MCF 10A (cell line): ENCODE measurements at regions not wholly inside any gene's neighbourhood (a gene's known extent, or its start where the extent isn't known, plus 50 kb on each side); places are given as distances from the start of the nearest gene placed in this dataset.
A peak's percentile ranks its signal among the peaks of the same experiment; 100 is the strongest.
"Not testable (repeated sequence)": the region's sequence is repeated elsewhere in the genome, so short reads cannot be mapped to it uniquely, and the experiment has no call there.

Experiments
- BruUV-seq: library from RNA; stranded (reverse); fragments of 400-500 nt; replicated peaks from 2 replicates; lab custom pipeline; 2021; lab: Mats Ljungman, UMichigan
- CTCF ChIA-PET: fragments of 300-600 bp; sonication (Branson Sonifier 250); formaldehyde crosslinking; extraction: SDS; loops from one replicate; lab custom pipeline; 2021; ENCODE audit warnings: antibody characterized with exemption, inconsistent platforms; lab: Yijun Ruan, JAX
- POLR2A ChIA-PET: fragments of 300-600, 350-650 bp; sonication (Branson Sonifier 250); formaldehyde crosslinking; extraction: SDS; loops from one replicate; lab custom pipeline; 2020; ENCODE audit warnings: antibody characterized with exemption, inconsistent platforms; lab: Yijun Ruan, JAX
- DNase-seq: peaks from one replicate; pipeline ENCODE4 v3.0.0-alpha.2; 2018; ENCODE audit not compliant: unreplicated experiment
- H3K27ac Mint-ChIP-seq: one replicate; pipeline ENCODE4 v1.8.0; 2022; ENCODE audit warnings: mild to moderate bottlenecking, low read depth, mixed read lengths; ENCODE audit not compliant: unreplicated experiment
- H3K27me3 Mint-ChIP-seq: one replicate; pipeline ENCODE4 v1.8.0; 2022; ENCODE audit warnings: mixed read lengths; ENCODE audit not compliant: insufficient read depth, unreplicated experiment
- H3K36me3 Mint-ChIP-seq: one replicate; pipeline ENCODE4 v1.8.0; 2022; ENCODE audit warnings: mild to moderate bottlenecking, moderate library complexity, mixed read lengths; ENCODE audit not compliant: insufficient read depth, unreplicated experiment
- H3K4me1 Mint-ChIP-seq: one replicate; pipeline ENCODE4 v1.8.0; 2022; ENCODE audit warnings: mixed read lengths; ENCODE audit not compliant: insufficient read depth, unreplicated experiment
- H3K4me3 Mint-ChIP-seq: one replicate; pipeline ENCODE4 v1.8.0; 2022; ENCODE audit warnings: mild to moderate bottlenecking, moderate library complexity, mixed read lengths; ENCODE audit not compliant: unreplicated experiment
- H3K9me3 Mint-ChIP-seq: one replicate; pipeline ENCODE4 v1.8.0; 2022; ENCODE audit warnings: mixed read lengths; ENCODE audit not compliant: unreplicated experiment
- CTCF ChIP-seq: fragments of 200-600 bp; IDR thresholded peaks from one replicate; pipeline ENCODE4 v1.8.0; 2022; ENCODE audit warnings: antibody characterized with exemption, mild to moderate bottlenecking; ENCODE audit not compliant: unreplicated experiment
- intact Hi-C: fragments of 100-400 bp; cut with micrococcal nuclease; formaldehyde crosslinking; loops from 2 replicates; pipeline ENCODE4 v1.14.1; 2022

- ChIA-PET CTCF (interaction anchor here (1.2 kb wide), 1 partner anchor 9 kb away, joined by 3 read pairs; no protein-coding TSS in a partner anchor), POLR2A (no interaction called here)
- Mint-ChIP-seq H3K4me1 (peaks cover 6% of the 10 kb centered on the region), H3K27ac (no peak overlapping the region), H3K4me3 (no peak overlapping the region), H3K27me3 (no peaks in the 10 kb centered on the region), H3K9me3 (no peaks in the 10 kb centered on the region), H3K36me3 (no peaks in the 10 kb centered on the region)
- no TSS peak for BruUV-seq
- no peak for TF ChIP-seq CTCF
- DNase-seq = no peak
- intact Hi-C loops = no loop called here
Observed at GRCh38 chr13:94851576-94851975, 139.2 kb upstream of the SOX21 start.

GRCh38 chr13:94849254-94849653 lies 136.9 kb upstream of the SOX21 start:
- Mint-ChIP-seq H3K36me3 (no peaks in the 10 kb centered on the region), H3K4me3 (no peak overlapping the region), H3K9me3 (no peaks in the 10 kb centered on the region), H3K27ac (no peak overlapping the region), H3K27me3 (no peaks in the 10 kb centered on the region), H3K4me1 (peaks cover 6% of the 10 kb centered on the region)
- POLR2A ChIA-PET = no interaction called here
- no peak for TF ChIP-seq CTCF
- peak; percentile 32 for DNase-seq
- BruUV-seq = no TSS peak
- CTCF ChIA-PET = no interaction called here
- intact Hi-C loops = no loop called here

- Mint-ChIP-seq H3K4me1 (no peaks in the 10 kb centered on the region), H3K27me3 (peaks cover 27% of the 10 kb centered on the region), H3K4me3 (no peak overlapping the region), H3K9me3 (no peaks in the 10 kb centered on the region), H3K27ac (no peak overlapping the region), H3K36me3 (no peaks in the 10 kb centered on the region)
- no TSS peak for BruUV-seq
- CTCF ChIA-PET = no interaction called here
- DNase-seq = no peak
- POLR2A ChIA-PET = no interaction called here
- intact Hi-C loops = no loop called here
- TF ChIP-seq CTCF = no peak
Observed at GRCh38 chr13:94842901-94843300, 130.6 kb upstream of the SOX21 start.

- DNase-seq, H3K27ac Mint-ChIP-seq, BruUV-seq, H3K9me3 Mint-ChIP-seq, CTCF ChIA-PET, POLR2A ChIA-PET, H3K36me3 Mint-ChIP-seq, H3K4me3 Mint-ChIP-seq, intact Hi-C loops, H3K4me1 Mint-ChIP-seq: not testable (repeated sequence)
- peaks cover 43% of the 10 kb centered on the region for H3K27me3 Mint-ChIP-seq
Observed at GRCh38 chr13:94837056-94837455, 124.7 kb upstream of the SOX21 start.

GRCh38 chr13:94829837-94830365 lies 117.6 kb upstream of the SOX21 start:
- H3K27me3 Mint-ChIP-seq = no peaks in the 10 kb centered on the region
- POLR2A ChIA-PET = no interaction called here
- H3K4me3 Mint-ChIP-seq = no peak overlapping the region
- no peaks in the 10 kb centered on the region for H3K4me1 Mint-ChIP-seq
- CTCF ChIA-PET = interaction anchor here (0.6 kb wide), 1 partner anchor 575 kb away, joined by 3 read pairs; no protein-coding TSS in a partner anchor
- no TSS peak for BruUV-seq
- no peak for DNase-seq
- H3K9me3 Mint-ChIP-seq = no peaks in the 10 kb centered on the region
- no peaks in the 10 kb centered on the region for H3K36me3 Mint-ChIP-seq
- TF ChIP-seq CTCF = no peak
- no peak overlapping the region for H3K27ac Mint-ChIP-seq
- intact Hi-C loops = no loop called here
